Stimulated activated CD8-positive, alpha-beta memory T cell treated with anti-CD3 and anti-CD28 coated beads, Interleukin-12 subunit alpha, Interleukin-12 subunit beta, amount 100 ng/mL, for 4 hours (primary cell): ENCODE measurements at regions not wholly inside any gene's neighbourhood (a gene's known extent, or its start where the extent isn't known, plus 50 kb on each side); places are given as distances from the start of the nearest gene placed in this dataset.
"Not testable (repeated sequence)": the region's sequence is repeated elsewhere in the genome, so short reads cannot be mapped to it uniquely, and the experiment has no call there.

Experiments used
- DNase-seq: peaks from one replicate; pipeline ENCODE4 v3.0.0-alpha.2; 2020; ENCODE audit warnings: low read depth

GRCh38 chr10:8283166-8283905 lies 228.8 kb downstream of the GATA3 start:
- no peak for DNase-seq

DNA sequence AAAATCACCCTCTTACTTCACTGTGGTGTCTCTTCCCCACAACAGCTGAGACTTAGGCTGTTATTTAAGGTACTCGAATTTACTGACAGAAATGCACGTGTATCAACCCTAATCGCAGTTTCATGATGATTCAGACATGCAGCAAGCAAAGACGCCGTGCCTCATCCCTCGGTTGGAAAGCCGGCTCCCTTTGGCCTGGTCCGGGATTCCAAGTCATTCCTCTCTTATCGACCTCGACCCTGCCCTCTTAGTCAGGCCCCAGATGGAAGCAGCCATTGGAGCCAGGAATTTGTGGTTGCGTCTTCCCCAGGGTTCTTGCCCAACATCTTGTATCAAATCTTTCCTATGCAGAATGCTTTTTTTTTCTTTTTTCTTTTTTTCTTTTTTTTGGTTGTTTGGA lies 229.5 kb downstream of the GATA3 start:
- no peak for DNase-seq

GRCh38 chr10:8285970-8286369 lies 231.5 kb downstream of the GATA3 start:
- not testable (repeated sequence) for DNase-seq

DNA sequence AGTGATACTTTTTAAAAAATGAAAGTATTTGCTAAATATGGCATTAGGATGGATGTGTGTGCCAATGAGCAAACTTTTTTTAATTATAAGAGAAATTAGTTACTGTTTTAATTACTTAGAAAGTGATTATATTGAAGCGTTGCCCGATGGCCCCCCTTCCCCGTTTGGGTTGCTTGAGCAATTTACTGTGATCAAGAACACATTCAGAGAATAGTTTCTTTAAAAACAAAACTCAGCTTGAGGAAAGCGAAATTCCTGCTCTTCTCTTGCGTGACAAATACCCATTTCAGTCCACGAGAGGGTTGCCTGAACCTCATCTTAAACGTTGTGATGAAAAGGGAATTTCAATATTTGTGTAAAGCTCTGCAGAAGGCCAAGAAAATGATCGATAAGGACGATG lies 234.1 kb downstream of the GATA3 start:
- DNase-seq: no peak

GRCh38 chr10:8289186-8289924 lies 234.9 kb downstream of the GATA3 start:
- DNase-seq: no peak

GRCh38 chr10:8294779-8295178 lies 240.3 kb downstream of the GATA3 start:
- DNase-seq: no peak

DNA sequence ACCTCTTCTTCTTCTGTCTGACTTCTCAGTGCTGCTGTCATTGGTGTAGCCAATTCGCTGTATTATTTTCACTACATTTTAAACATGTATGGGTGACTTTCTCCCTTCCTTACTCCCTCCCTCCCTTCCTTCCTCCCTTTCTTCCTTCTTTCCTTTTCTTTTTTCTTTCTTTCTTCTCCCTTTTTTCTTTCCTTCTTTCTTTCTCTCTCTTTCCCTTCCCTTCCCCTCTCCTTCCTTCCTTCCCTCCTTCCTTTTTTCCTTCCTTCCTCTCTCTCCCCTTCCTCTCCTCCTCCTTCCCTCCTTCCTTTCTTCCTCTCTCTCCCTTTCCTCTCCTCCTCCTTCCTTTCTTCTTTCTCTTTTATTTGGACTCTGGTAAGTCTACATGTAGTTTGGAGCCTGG lies 240.8 kb downstream of the GATA3 start:
- no peak for DNase-seq

GRCh38 chr10:8296090-8296733 lies 241.7 kb downstream of the GATA3 start:
- DNase-seq: no peak

GRCh38 chr10:8296734-8297101 lies 242.2 kb downstream of the GATA3 start:
- DNase-seq: no peak

- no peak for DNase-seq
These were observed 242.6 kb downstream of the GATA3 start for GRCh38 chr10:8297107-8297506.

GRCh38 chr10:8297959-8298358 lies 243.5 kb downstream of the GATA3 start:
- DNase-seq: no peak

DNA sequence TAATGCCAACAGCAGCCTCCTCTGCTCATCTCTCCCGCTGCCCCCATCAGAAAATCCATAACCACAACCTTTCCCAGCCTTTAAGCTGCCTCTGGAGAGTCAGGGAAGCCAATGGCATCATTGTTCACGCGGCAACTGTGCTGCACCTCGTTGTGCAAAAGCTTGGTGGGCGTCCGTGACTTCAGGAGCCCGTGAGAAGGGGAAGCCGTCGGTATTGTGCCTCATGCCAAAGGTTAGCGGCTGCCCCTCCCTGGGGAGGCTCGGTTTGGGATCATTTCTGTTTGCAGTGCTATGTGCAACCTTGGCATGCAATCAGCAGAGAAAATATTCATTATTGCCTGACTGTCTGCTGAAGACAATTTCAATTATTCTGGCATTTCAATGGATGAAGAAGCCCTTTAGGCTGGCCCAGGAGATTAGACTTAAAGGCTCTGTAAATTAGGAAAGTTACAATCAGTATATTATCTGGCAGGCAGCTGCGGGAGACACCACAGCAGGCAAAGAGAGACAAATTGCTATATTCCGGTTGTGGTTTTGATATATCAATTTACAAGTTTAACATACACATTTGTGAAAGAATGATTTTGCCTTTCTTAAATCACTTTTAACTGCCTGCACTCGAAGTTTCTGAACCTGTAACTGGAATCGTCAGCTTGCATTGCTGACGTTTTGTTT lies 244.5 kb downstream of the GATA3 start:
- DNase-seq: no peak

- DNase-seq: no peak
These were observed 246.4 kb downstream of the GATA3 start for GRCh38 chr10:8300925-8301324.

- DNase-seq: no peak
These were observed 246.8 kb downstream of the GATA3 start for GRCh38 chr10:8301333-8301732.

- no peak for DNase-seq
These were observed 247.3 kb downstream of the GATA3 start for GRCh38 chr10:8301831-8302230.

- no peak for DNase-seq
These were observed 248.1 kb downstream of the GATA3 start for GRCh38 chr10:8302565-8302964.

- DNase-seq: no peak
These were observed 250.4 kb downstream of the GATA3 start for GRCh38 chr10:8304861-8305260.

- DNase-seq: no peak
These were observed 251.6 kb downstream of the GATA3 start for GRCh38 chr10:8305876-8306652.

DNA sequence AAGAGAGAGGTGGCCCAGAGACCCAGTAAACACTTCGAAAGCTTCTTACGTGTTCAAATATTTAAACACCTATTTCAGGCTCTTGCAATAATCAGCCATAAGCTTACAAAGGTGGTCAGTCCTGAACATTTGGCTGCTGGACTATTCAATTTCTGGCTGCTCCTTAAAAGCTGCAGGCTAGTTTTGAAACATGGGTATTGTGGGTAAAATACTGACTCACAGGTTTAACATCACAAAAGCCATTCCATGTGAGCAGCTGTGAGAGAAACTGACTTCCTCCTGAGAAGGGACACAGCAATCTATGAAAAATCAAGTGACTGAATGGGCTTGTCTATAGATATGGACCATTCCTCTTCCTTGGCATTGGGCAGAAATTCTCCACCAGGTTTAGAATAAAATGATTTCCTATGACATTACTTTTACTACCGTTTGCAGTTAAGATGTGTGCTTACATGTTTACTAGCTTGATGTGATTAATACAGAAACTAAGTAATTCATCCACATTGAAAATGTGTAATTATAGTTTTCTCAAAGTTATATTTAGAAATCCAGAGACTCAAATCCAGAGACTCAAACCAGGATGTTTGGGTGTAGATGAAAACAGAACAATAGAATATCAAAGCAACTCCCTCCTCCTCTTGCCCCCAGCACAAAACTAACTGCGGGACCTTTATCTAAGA lies 252.3 kb downstream of the GATA3 start:
- DNase-seq: no peak

DNA sequence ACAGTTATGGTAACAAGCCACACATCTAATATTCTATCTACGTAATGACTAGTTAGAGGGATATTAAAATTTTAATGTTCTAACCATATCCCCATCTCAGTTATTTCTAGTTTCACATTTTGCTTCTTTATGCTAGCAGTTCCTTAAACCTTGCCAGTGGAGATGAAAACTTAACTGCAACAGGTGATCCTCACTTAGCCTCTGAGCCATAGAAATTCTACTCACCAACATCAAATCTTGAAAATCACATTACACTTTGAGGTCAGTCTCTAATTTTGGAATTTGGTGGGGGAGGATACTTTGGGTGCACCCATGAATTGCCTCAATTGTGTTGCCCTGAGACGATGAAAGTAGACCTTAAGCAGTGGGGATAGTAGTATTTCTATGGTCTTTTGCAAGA lies 256.4 kb downstream of the GATA3 start:
- DNase-seq: no peak

DNA sequence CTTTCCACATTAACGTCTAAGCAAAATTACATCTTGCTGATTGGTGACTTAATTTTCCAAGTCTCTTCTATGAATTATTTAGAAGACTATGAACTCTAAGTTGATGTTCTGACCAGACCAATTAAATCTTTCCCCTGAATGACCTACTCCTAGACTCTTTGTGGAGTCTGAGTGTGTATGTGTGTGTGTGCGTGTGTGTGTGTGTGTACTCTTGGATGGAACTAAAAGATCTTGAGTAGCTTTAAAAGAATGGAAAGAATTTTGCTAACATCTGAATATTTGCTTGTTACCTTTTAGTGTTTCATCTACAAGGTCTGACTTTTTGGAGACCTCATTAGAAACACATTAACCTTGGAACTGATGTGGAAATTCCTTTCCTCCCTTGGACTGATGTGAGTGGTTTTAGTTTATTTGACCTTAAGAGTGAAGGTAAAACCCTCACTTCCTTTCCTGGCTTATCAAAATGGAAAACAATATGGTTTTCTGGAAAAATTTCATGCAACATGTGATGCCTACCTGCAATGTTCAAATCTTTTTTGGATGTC lies 257.1 kb downstream of the GATA3 start:
- DNase-seq: no peak
